ENCODE measurements at regions not wholly inside any gene's neighbourhood (a gene's known extent, or its start where the extent isn't known, plus 50 kb on each side); places are given as distances from the start of the nearest gene placed in this dataset.

- no peak for TF ChIP-seq CTCF (conservative IDR thresholded peaks at IDR 0.05; ENCODE audit: low read depth, low read length)
- TF ChIP-seq EZH2 (IDR thresholded peaks at IDR 0.05; ENCODE audit: borderline replicate concordance, low read depth, low read length, poor library complexity, severe bottlenecking), result no peak
Measured at GRCh38 chr2:8346208-8346607, 335.6 kb upstream of the ID2 start.
